PC-3 (cell line): ENCODE measurements at regions not wholly inside any gene's neighbourhood (a gene's known extent, or its start where the extent isn't known, plus 50 kb on each side); places are given as distances from the start of the nearest gene placed in this dataset.

ENCODE experiments used
- ATAC-seq: fragments of 200-7000 bp; cut with Tn5 transposase; 2 replicates; pipeline ENCODE4 v1.9.1; 2020; ENCODE audit warnings: mild to moderate bottlenecking, moderate library complexity
- BruUV-seq: library from RNA; stranded (reverse); fragments of 400-500 nt; replicated peaks from 2 replicates; lab custom pipeline; 2021; lab: Mats Ljungman, UMichigan
- CTCF ChIA-PET: fragments of 300-600 bp; sonication (Branson Sonifier 250); formaldehyde crosslinking; loops from one replicate; lab custom pipeline; 2022; ENCODE audit warnings: antibody characterized with exemption; lab: Charles Lee
- POLR2A ChIA-PET: fragments of 300-600 bp; sonication (Branson Sonifier 250); formaldehyde crosslinking; loops from one replicate; lab custom pipeline; 2022; ENCODE audit warnings: antibody characterized with exemption; ENCODE audit not compliant: unreplicated experiment; lab: Charles Lee
- DNase-seq: peaks from one replicate; pipeline ENCODE4 v3.0.0-alpha.2; 2015
- H2AFZ ChIP-seq: fragments of 300-600 bp; sonication (generic); 2 replicates; pipeline ENCODE4 v1.6.0; 2016; ENCODE audit warnings: antibody characterized with exemption, low read length
- H3F3A ChIP-seq: fragments of 300-600 bp; sonication (generic); one replicate; pipeline ENCODE4 v1.6.0; 2017; ENCODE audit warnings: antibody characterized with exemption, low read length, control low read depth, mild to moderate bottlenecking; ENCODE audit not compliant: unreplicated experiment
- H3K27ac ChIP-seq: fragments of 300-600 bp; sonication (generic); 2 replicates; pipeline ENCODE4 v1.5.1; 2016; ENCODE audit warnings: mild to moderate bottlenecking, low read length
- H3K27me3 ChIP-seq: fragments of 300-600 bp; sonication (generic); 2 replicates; pipeline ENCODE4 v1.6.1; 2016; ENCODE audit warnings: low read length, mixed read lengths
- H3K36me3 ChIP-seq: fragments of 300-600 bp; sonication (generic); 2 replicates; pipeline ENCODE4 v1.6.1; 2016; ENCODE audit warnings: low read depth, mixed run types, low read length, mixed read lengths
- H3K4me1 ChIP-seq: fragments of 300-600 bp; sonication (generic); 2 replicates; pipeline ENCODE4 v1.5.1; 2016; ENCODE audit warnings: low read length; ENCODE audit not compliant: insufficient read depth
- H3K4me2 ChIP-seq: fragments of 300-600 bp; sonication (generic); 2 replicates; pipeline ENCODE4 v1.6.0; 2016; ENCODE audit warnings: low read length
- H3K4me3 ChIP-seq: fragments of 300-600 bp; sonication (generic); 2 replicates; pipeline ENCODE4 v1.5.1; 2016; ENCODE audit warnings: mild to moderate bottlenecking, low read length, mixed read lengths
- H3K79me2 ChIP-seq: fragments of 300-600 bp; sonication (generic); 2 replicates; pipeline ENCODE4 v1.6.1; 2017; ENCODE audit warnings: low read length, mixed read lengths
- H3K9ac ChIP-seq: fragments of 300-600 bp; sonication (generic); 2 replicates; pipeline ENCODE4 v1.6.0; 2016; ENCODE audit warnings: mild to moderate bottlenecking, low read length
- H3K9me2 ChIP-seq: fragments of 300-600 bp; sonication (generic); replicated peaks from 2 replicates; pipeline ENCODE4 v1.6.1; 2016; ENCODE audit warnings: mixed run types, low read length, mixed read lengths
- H3K9me3 ChIP-seq: fragments of 300-600 bp; sonication (generic); 2 replicates; pipeline ENCODE4 v1.6.1; 2016; ENCODE audit warnings: low read length, mixed read lengths
- H4K20me1 ChIP-seq: fragments of 300-600 bp; sonication (generic); 2 replicates; pipeline ENCODE4 v1.6.1; 2016; ENCODE audit warnings: low read length, mixed read lengths
- EZH2 ChIP-seq: fragments of 300-600 bp; sonication (generic); IDR thresholded peaks from one replicate; pipeline ENCODE4 v1.6.1; 2017; ENCODE audit warnings: antibody characterized with exemption, mild to moderate bottlenecking, low read length; ENCODE audit not compliant: unreplicated experiment
- EZH2phosphoT487 ChIP-seq: fragments of 300-600 bp; sonication (generic); IDR thresholded peaks from 2 replicates; pipeline ENCODE4 v1.6.1; 2018; ENCODE audit warnings: mild to moderate bottlenecking, antibody characterized with exemption, low read length, borderline replicate concordance
- intact Hi-C: fragments of 100-400 bp; cut with micrococcal nuclease; formaldehyde crosslinking; loops from 2 replicates; pipeline ENCODE4 v1.9.0; 2023
- TF ChIP-seq, protein P1 (sequence below): fragments of 300-600 bp; sonication (generic); conservative IDR thresholded peaks from 2 replicates; pipeline ENCODE4 v1.5.1; 2017; ENCODE audit warnings: antibody characterized with exemption, low read depth, mild to moderate bottlenecking, low read length

DNA sequence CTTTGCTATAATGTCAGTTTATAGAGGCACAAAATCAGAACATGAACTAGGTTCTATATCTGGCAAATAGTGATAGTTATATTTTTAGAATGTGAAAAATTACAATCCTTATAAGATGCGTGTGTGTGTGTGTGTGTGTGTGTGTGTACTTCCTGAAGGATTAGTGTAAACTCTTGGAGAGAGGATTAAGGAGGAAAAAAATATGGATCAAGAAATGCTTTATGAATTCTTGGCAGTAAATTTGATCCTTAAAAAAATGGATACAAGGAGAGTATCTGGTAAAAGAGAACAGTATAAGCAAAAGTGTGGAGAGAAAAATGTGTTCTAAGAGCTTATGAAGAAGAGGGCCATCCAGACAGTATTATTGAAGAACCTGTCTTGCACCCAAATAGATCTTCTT lies 484.3 kb downstream of the ADRA2A start:
- Histone ChIP-seq H4K20me1 (no peaks in the 10 kb centered on the region), H3K9ac (no peak overlapping the region), H3K27me3 (no peaks in the 10 kb centered on the region), H3K27ac (no peak overlapping the region), H3K4me3 (no peak overlapping the region), H3K36me3 (no peaks in the 10 kb centered on the region), H3K4me1 (no peaks in the 10 kb centered on the region), H2AFZ (no peak overlapping the region), H3K9me2 (no peaks in the 10 kb centered on the region), H3K79me2 (no peaks in the 10 kb centered on the region), H3F3A (no peaks in the 10 kb centered on the region), H3K4me2 (no peak overlapping the region), H3K9me3 (no peaks in the 10 kb centered on the region)
- DNase-seq (no peak), ATAC-seq (no peak)
- no TSS peak for BruUV-seq
- TF ChIP-seq, protein P1, sequence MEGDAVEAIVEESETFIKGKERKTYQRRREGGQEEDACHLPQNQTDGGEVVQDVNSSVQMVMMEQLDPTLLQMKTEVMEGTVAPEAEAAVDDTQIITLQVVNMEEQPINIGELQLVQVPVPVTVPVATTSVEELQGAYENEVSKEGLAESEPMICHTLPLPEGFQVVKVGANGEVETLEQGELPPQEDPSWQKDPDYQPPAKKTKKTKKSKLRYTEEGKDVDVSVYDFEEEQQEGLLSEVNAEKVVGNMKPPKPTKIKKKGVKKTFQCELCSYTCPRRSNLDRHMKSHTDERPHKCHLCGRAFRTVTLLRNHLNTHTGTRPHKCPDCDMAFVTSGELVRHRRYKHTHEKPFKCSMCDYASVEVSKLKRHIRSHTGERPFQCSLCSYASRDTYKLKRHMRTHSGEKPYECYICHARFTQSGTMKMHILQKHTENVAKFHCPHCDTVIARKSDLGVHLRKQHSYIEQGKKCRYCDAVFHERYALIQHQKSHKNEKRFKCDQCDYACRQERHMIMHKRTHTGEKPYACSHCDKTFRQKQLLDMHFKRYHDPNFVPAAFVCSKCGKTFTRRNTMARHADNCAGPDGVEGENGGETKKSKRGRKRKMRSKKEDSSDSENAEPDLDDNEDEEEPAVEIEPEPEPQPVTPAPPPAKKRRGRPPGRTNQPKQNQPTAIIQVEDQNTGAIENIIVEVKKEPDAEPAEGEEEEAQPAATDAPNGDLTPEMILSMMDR = no peak
- TF ChIP-seq EZH2phosphoT487 = no peak
- TF ChIP-seq EZH2 = no peak
- intact Hi-C loops = no loop called here
- POLR2A ChIA-PET = no interaction called here
- CTCF ChIA-PET = no interaction called here

- no peaks in the 10 kb centered on the region for H4K20me1 ChIP-seq
- ATAC-seq = no peak
- intact Hi-C loops = no loop called here
- H3K4me1 ChIP-seq = no peaks in the 10 kb centered on the region
- no peaks in the 10 kb centered on the region for H3K9me3 ChIP-seq
- no peak overlapping the region for H3K4me2 ChIP-seq
- no peak overlapping the region for H3K9ac ChIP-seq
- no peaks in the 10 kb centered on the region for H3K9me2 ChIP-seq
- H3K4me3 ChIP-seq = no peak overlapping the region
- no peaks in the 10 kb centered on the region for H3K36me3 ChIP-seq
- H3K27me3 ChIP-seq = no peaks in the 10 kb centered on the region
- no peak overlapping the region for H3K27ac ChIP-seq
- H3K79me2 ChIP-seq = no peaks in the 10 kb centered on the region
- POLR2A ChIA-PET = no interaction called here
- H2AFZ ChIP-seq = no peak overlapping the region
- no peak for TF ChIP-seq EZH2phosphoT487
- TF ChIP-seq EZH2 = no peak
- TF ChIP-seq, protein P1 = no peak
- BruUV-seq = no TSS peak
- DNase-seq = no peak
- CTCF ChIA-PET = no interaction called here
- no peaks in the 10 kb centered on the region for H3F3A ChIP-seq
Observed at GRCh38 chr10:111565542-111565941, 488.7 kb downstream of the ADRA2A start.

DNA sequence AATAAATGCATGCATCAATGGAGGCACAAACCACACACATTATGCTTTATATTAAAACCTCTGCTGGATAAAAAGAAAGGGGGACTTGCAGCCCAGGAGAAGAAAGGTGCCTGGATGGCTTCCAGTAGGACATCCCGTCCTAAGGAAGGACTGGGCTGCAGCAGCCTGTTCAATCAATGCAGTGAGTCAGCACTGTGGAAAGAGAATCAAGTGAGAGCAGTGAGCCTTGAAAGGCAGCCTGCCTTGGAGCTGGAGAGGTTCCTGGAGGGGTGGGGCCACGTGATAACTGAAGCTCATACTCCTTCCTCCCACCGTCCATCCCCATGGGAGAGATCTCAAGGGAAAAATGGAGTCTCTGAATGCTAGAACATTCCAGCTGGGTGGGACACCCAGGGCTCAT lies 501.2 kb downstream of the ADRA2A start:
- H3F3A ChIP-seq = no peaks in the 10 kb centered on the region
- no peak for ATAC-seq

More for the DNA sequence above, 501.2 kb downstream of the ADRA2A start:
- H4K20me1 ChIP-seq = no peaks in the 10 kb centered on the region
- ChIA-PET CTCF (no interaction called here), POLR2A (no interaction called here)
- no peak for DNase-seq
- no peak overlapping the region for H3K9ac ChIP-seq
- H3K4me3 ChIP-seq = no peak overlapping the region
- no peak overlapping the region for H2AFZ ChIP-seq
- H3K4me1 ChIP-seq = no peaks in the 10 kb centered on the region
- H3K79me2 ChIP-seq = no peaks in the 10 kb centered on the region
- no peaks in the 10 kb centered on the region for H3K36me3 ChIP-seq
- no peak for TF ChIP-seq EZH2phosphoT487
- no peak for TF ChIP-seq EZH2
- TF ChIP-seq, protein P1 = no peak
- H3K9me3 ChIP-seq = no peaks in the 10 kb centered on the region
- no peak overlapping the region for H3K27ac ChIP-seq
- intact Hi-C loops = no loop called here
- H3K4me2 ChIP-seq = no peak overlapping the region
- no peaks in the 10 kb centered on the region for H3K27me3 ChIP-seq
- no peaks in the 10 kb centered on the region for H3K9me2 ChIP-seq
- no TSS peak for BruUV-seq
